Progenitor cell of endocrine pancreas (in vitro differentiated cells): ENCODE measurements at regions not wholly inside any gene's neighbourhood (a gene's known extent, or its start where the extent isn't known, plus 50 kb on each side); places are given as distances from the start of the nearest gene placed in this dataset.

Experiments used
- DNase-seq: peaks from one replicate; pipeline ENCODE4 v3.0.0; 2021; ENCODE audit warnings: low spot score; ENCODE audit not compliant: unreplicated experiment
- H3K27ac Mint-ChIP-seq: 2 replicates; pipeline ENCODE4 v1.8.0; 2021; ENCODE audit warnings: mild to moderate bottlenecking, moderate library complexity, mixed read lengths
- H3K27me3 Mint-ChIP-seq: 2 replicates; pipeline ENCODE4 v1.8.0; 2021; ENCODE audit warnings: mixed read lengths
- H3K36me3 Mint-ChIP-seq: 2 replicates; pipeline ENCODE4 v1.8.0; 2022; ENCODE audit warnings: mixed read lengths; ENCODE audit not compliant: insufficient read depth
- H3K4me1 Mint-ChIP-seq: 2 replicates; pipeline ENCODE4 v1.8.0; 2021; ENCODE audit warnings: low read depth, mixed read lengths
- H3K4me3 Mint-ChIP-seq: 2 replicates; pipeline ENCODE4 v1.8.0; 2021; ENCODE audit warnings: low read depth, mild to moderate bottlenecking, moderate library complexity, mixed read lengths
- H3K9me3 Mint-ChIP-seq: 2 replicates; pipeline ENCODE4 v1.8.0; 2021; ENCODE audit warnings: low read depth, mixed read lengths
- CTCF ChIP-seq: fragments of 200-600 bp; sonication (generic); IDR thresholded peaks from one replicate; pipeline ENCODE4 v1.5.0; 2021; ENCODE audit warnings: antibody characterized with exemption, mild to moderate bottlenecking; ENCODE audit not compliant: unreplicated experiment

- TF ChIP-seq CTCF: no peak
- Mint-ChIP-seq H3K27ac (no peak overlapping the region), H3K27me3 (no peaks in the 10 kb centered on the region), H3K4me1 (peaks cover 19% of the 10 kb centered on the region), H3K9me3 (peaks cover 2% of the 10 kb centered on the region), H3K36me3 (no peaks in the 10 kb centered on the region), H3K4me3 (no peak overlapping the region)
- DNase-seq: no peak
Measured at GRCh38 chr5:68644971-68645370, 429.4 kb downstream of the PIK3R1 start.

- no peak overlapping the region for H3K27ac Mint-ChIP-seq
- TF ChIP-seq CTCF: no peak
- no peak for DNase-seq
- H3K4me1 Mint-ChIP-seq: peaks cover 19% of the 10 kb centered on the region
- H3K4me3 Mint-ChIP-seq: no peak overlapping the region
- no peaks in the 10 kb centered on the region for H3K27me3 Mint-ChIP-seq
- no peaks in the 10 kb centered on the region for H3K36me3 Mint-ChIP-seq
- H3K9me3 Mint-ChIP-seq: peaks cover 2% of the 10 kb centered on the region
Measured at GRCh38 chr5:68646144-68646543, 430.6 kb downstream of the PIK3R1 start.

GRCh38 chr5:68647743-68648142 lies 432.2 kb downstream of the PIK3R1 start:
- Mint-ChIP-seq H3K4me1 (peaks cover 21% of the 10 kb centered on the region), H3K4me3 (no peak overlapping the region), H3K36me3 (no peaks in the 10 kb centered on the region), H3K9me3 (no peaks in the 10 kb centered on the region), H3K27ac (no peak overlapping the region), H3K27me3 (no peaks in the 10 kb centered on the region)
- no peak for TF ChIP-seq CTCF
- DNase-seq: no peak

GRCh38 chr5:68648944-68649857 lies 433.6 kb downstream of the PIK3R1 start:
- Mint-ChIP-seq H3K27me3 (no peaks in the 10 kb centered on the region), H3K4me1 (peaks cover 10% of the 10 kb centered on the region), H3K4me3 (no peak overlapping the region), H3K36me3 (no peaks in the 10 kb centered on the region), H3K9me3 (no peaks in the 10 kb centered on the region), H3K27ac (no peak overlapping the region)
- no peak for DNase-seq
- no peak for TF ChIP-seq CTCF

- no peaks in the 10 kb centered on the region for H3K9me3 Mint-ChIP-seq
- peaks cover 11% of the 10 kb centered on the region for H3K4me1 Mint-ChIP-seq
- H3K27me3 Mint-ChIP-seq: no peaks in the 10 kb centered on the region
- no peaks in the 10 kb centered on the region for H3K36me3 Mint-ChIP-seq
- no peak for TF ChIP-seq CTCF
- no peak overlapping the region for H3K27ac Mint-ChIP-seq
- no peak for DNase-seq
- H3K4me3 Mint-ChIP-seq: no peak overlapping the region
Measured at GRCh38 chr5:68652534-68652965, 437.0 kb downstream of the PIK3R1 start.
